Smooth muscle cell (in vitro differentiated cells): ENCODE measurements at regions not wholly inside any gene's neighbourhood (a gene's known extent, or its start where the extent isn't known, plus 50 kb on each side); places are given as distances from the start of the nearest gene placed in this dataset.

Experiments used
- DNase-seq: peaks from one replicate; lab custom pipeline; 2025; ENCODE audit not compliant: unreplicated experiment; lab: John Stamatoyannopoulos, UW
- H2AFZ ChIP-seq: fragments of 200-600 bp; sonication (generic); 2 replicates; pipeline ENCODE4 v1.6.0; 2016; ENCODE audit warnings: antibody characterized with exemption, low read depth, mild to moderate bottlenecking
- H3F3A ChIP-seq: fragments of 200-600 bp; sonication (generic); 2 replicates; pipeline ENCODE4 v1.6.0; 2017; ENCODE audit warnings: antibody characterized with exemption, low read depth
- H3K27ac ChIP-seq: fragments of 200-600 bp; sonication (generic); 2 replicates; pipeline ENCODE4 v1.5.1; 2016; ENCODE audit warnings: low read depth, mild to moderate bottlenecking
- H3K27me3 ChIP-seq: fragments of 200-600 bp; sonication (generic); 2 replicates; pipeline ENCODE4 v1.6.1; 2016; ENCODE audit warnings: low read depth, mild to moderate bottlenecking
- H3K36me3 ChIP-seq: fragments of 200-600 bp; sonication (generic); 2 replicates; pipeline ENCODE4 v1.5.1; 2016; ENCODE audit warnings: low read depth
- H3K4me1 ChIP-seq: fragments of 200-600 bp; sonication (generic); 2 replicates; pipeline ENCODE4 v1.5.1; 2016; ENCODE audit warnings: low read depth
- H3K4me2 ChIP-seq: fragments of 200-600 bp; sonication (generic); 2 replicates; pipeline ENCODE4 v1.6.0; 2016; ENCODE audit warnings: mild to moderate bottlenecking
- H3K4me3 ChIP-seq: fragments of 200-600 bp; sonication (generic); 2 replicates; pipeline ENCODE4 v1.5.1; 2016; ENCODE audit warnings: mild to moderate bottlenecking
- H3K79me2 ChIP-seq: fragments of 200-600 bp; sonication (generic); 2 replicates; pipeline ENCODE4 v1.6.0; 2016; ENCODE audit warnings: low read depth, mild to moderate bottlenecking
- H3K9ac ChIP-seq: fragments of 200-600 bp; sonication (generic); 2 replicates; pipeline ENCODE4 v1.6.0; 2016; ENCODE audit warnings: low read depth
- H3K9me3 ChIP-seq: fragments of 200-600 bp; sonication (generic); replicated peaks from 2 replicates; pipeline ENCODE4 v1.5.1; 2016; ENCODE audit warnings: low read depth
- H4K20me1 ChIP-seq: fragments of 200-600 bp; sonication (generic); 2 replicates; pipeline ENCODE4 v1.6.0; 2016; ENCODE audit warnings: low read depth
- WGBS: methylation state at CpG from one replicate; pipeline ENCODE4 v1.1.7; 2016; ENCODE audit warnings: low lambda C conversion rate; 5-methylcytosine and 5-hydroxymethylcytosine counted together
- TF ChIP-seq, protein P1 (sequence below): fragments of 200-600 bp; sonication (generic); IDR thresholded peaks from 2 replicates; pipeline ENCODE4 v1.5.1; 2017; ENCODE audit warnings: borderline replicate concordance, mild to moderate bottlenecking, antibody characterized with exemption; ENCODE audit not compliant: insufficient read depth, poor library complexity, severe bottlenecking

DNA sequence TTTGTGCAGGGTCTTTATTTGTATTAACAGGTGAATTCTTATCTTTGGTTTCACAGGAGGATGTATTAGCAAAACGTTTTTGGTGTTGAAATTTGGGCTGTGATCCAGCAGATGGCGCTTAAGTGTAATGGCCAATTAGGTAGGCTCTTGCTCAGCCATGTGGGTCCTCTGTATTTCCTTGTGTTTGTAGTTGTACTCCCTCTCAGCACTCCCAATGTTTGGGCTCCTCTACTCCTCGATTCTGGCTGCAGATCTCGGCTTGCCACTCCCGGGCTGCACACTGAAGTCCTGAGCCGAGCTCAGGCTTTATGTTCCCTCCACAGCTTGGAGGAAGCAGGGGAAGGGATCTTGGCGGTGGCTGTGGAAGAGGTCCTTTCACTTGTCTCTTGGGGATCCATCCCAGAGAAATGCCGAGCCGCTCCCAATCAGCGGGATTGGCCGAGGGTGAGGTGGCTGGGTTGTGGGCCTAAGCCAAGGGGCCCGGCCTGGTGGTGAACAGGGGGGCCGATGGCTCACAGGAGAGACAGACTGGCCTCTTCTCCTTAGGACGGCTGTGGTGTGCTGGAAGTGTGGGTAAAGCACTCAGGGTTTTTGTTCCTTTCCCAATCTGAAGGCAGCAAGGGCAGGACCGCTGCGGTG is 133.7 kb downstream of the AEBP2 start:
- Histone ChIP-seq H2AFZ (no peak overlapping the region), H3K4me2 (no peak overlapping the region), H3F3A (peaks cover 10% of the 10 kb centered on the region), H3K79me2 (no peaks in the 10 kb centered on the region), H3K9me3 (no peaks in the 10 kb centered on the region), H4K20me1 (no peaks in the 10 kb centered on the region), H3K9ac (no peak overlapping the region), H3K4me1 (peaks cover 8% of the 10 kb centered on the region), H3K27me3 (no peaks in the 10 kb centered on the region), H3K27ac (peak overlapping the region; percentile 84), H3K36me3 (no peaks in the 10 kb centered on the region), H3K4me3 (no peak overlapping the region)
- no peak for DNase-seq
- 61% methylated on average over 16 of the region's 16 CpGs for WGBS
- TF ChIP-seq, protein P1, sequence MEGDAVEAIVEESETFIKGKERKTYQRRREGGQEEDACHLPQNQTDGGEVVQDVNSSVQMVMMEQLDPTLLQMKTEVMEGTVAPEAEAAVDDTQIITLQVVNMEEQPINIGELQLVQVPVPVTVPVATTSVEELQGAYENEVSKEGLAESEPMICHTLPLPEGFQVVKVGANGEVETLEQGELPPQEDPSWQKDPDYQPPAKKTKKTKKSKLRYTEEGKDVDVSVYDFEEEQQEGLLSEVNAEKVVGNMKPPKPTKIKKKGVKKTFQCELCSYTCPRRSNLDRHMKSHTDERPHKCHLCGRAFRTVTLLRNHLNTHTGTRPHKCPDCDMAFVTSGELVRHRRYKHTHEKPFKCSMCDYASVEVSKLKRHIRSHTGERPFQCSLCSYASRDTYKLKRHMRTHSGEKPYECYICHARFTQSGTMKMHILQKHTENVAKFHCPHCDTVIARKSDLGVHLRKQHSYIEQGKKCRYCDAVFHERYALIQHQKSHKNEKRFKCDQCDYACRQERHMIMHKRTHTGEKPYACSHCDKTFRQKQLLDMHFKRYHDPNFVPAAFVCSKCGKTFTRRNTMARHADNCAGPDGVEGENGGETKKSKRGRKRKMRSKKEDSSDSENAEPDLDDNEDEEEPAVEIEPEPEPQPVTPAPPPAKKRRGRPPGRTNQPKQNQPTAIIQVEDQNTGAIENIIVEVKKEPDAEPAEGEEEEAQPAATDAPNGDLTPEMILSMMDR = peak; percentile 48

GRCh38 chr12:19573866-19574265 is 134.6 kb downstream of the AEBP2 start:
- Histone ChIP-seq H3K9ac (no peak overlapping the region), H3K9me3 (no peaks in the 10 kb centered on the region), H2AFZ (no peak overlapping the region), H3K4me2 (no peak overlapping the region), H3K27me3 (no peaks in the 10 kb centered on the region), H3K36me3 (no peaks in the 10 kb centered on the region), H3K79me2 (no peaks in the 10 kb centered on the region), H3K4me3 (no peak overlapping the region), H3F3A (peaks cover 10% of the 10 kb centered on the region), H3K27ac (peak overlapping the region; percentile 84), H4K20me1 (no peaks in the 10 kb centered on the region), H3K4me1 (peaks cover 8% of the 10 kb centered on the region)
- WGBS = 79% methylated on average over 10 of the region's 11 CpGs
- DNase-seq = no peak
- TF ChIP-seq, protein P1 = no peak

DNA sequence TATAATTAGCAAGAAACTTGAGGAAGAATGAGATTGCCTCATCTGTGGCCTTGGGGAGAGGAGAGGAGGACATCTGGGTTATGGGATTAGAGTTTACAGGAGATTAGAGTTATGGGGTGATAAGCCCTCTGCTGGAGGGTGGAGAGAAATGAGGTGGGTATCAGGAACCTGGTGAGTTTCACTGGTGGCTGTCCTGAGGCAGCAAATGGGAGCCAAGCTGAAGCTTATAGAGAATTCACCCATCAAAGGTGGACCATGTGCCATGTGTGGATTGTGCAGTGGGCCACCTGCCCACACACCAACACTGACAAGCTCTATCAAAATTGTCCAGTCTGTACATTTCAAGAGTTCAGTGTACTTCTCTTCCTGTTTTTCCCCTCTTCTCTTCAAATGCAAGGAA is 135.3 kb downstream of the AEBP2 start:
- H3K79me2 ChIP-seq = no peaks in the 10 kb centered on the region
- H2AFZ ChIP-seq = no peak overlapping the region
- H3K4me1 ChIP-seq = peaks cover 8% of the 10 kb centered on the region
- H3F3A ChIP-seq = peaks cover 10% of the 10 kb centered on the region
- H4K20me1 ChIP-seq = no peaks in the 10 kb centered on the region
- peak overlapping the region; percentile 60 for H3K4me2 ChIP-seq
- H3K27ac ChIP-seq = peak overlapping the region; percentile 84
- TF ChIP-seq, protein P1 = peak; percentile 4
- H3K9ac ChIP-seq = no peak overlapping the region
- DNase-seq = no peak
- no peak overlapping the region for H3K4me3 ChIP-seq
- H3K9me3 ChIP-seq = no peaks in the 10 kb centered on the region
- no peaks in the 10 kb centered on the region for H3K27me3 ChIP-seq
- H3K36me3 ChIP-seq = no peaks in the 10 kb centered on the region
